ENCODE measurements at regions not wholly inside any gene's neighbourhood (a gene's known extent, or its start where the extent isn't known, plus 50 kb on each side); places are given as distances from the start of the nearest gene placed in this dataset.

- no peak for TF ChIP-seq CTCF (IDR thresholded peaks at IDR 0.05)
- no peak for TF ChIP-seq POLR2A (IDR thresholded peaks at IDR 0.05)
- no peak for TF ChIP-seq EP300 (IDR thresholded peaks at IDR 0.05)
These were observed 240.3 kb upstream of the CELF4 start for GRCh38 chr18:37805773-37806404.
